ENCODE measurements at regions not wholly inside any gene's neighbourhood (a gene's known extent, or its start where the extent isn't known, plus 50 kb on each side); places are given as distances from the start of the nearest gene placed in this dataset.

- Histone ChIP-seq H2AFZ (ENCODE audit: low read depth, low read length) (no peak overlapping the region), H3K36me3 (ENCODE audit: insufficient read depth, low read length) (no peaks in the 10 kb centered on the region), H3K4me2 (ENCODE audit: insufficient read depth, low read length) (no peak overlapping the region)
Measured at GRCh38 chr15:59825901-59826300, 136.8 kb upstream of the BNIP2 start.

DNA sequence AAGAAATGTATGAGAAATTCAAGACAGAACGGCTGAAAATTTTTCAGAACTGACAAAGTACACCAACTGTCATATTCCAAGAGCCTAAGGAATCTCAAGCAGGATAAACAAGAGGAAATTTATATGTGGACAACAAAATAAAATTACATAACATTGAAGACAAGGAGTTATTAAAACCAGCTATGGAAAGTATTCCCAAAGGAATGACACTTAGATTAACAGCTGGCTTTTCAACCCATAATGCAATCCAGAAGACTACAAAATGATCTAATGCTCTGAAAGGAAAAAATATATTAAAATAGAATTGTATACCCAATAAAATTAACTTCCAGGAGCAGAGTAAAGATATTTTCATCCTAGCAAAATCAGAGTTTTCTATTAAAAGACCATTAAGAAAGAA, 132.2 kb upstream of the BNIP2 start:
- Histone ChIP-seq H3K4me1 (ENCODE audit: insufficient read depth, low read length) (no peaks in the 10 kb centered on the region), H3K4me3 (ENCODE audit: low read depth in 1 of 2, low read length in 2 of 2) (no peak overlapping the region), H2AFZ (ENCODE audit: low read depth, low read length) (no peak overlapping the region), H3K36me3 (ENCODE audit: insufficient read depth, low read length) (no peaks in the 10 kb centered on the region), H3K79me2 (ENCODE audit: insufficient read depth, low read length) (no peaks in the 10 kb centered on the region), H3K4me2 (ENCODE audit: insufficient read depth, low read length) (no peak overlapping the region), H3K9ac (ENCODE audit: low read depth, low read length) (no peak overlapping the region), H3K27ac (ENCODE audit: low read length) (no peak overlapping the region), H3K27me3 (ENCODE audit: insufficient read depth, low read length, poor library complexity) (no peaks in the 10 kb centered on the region), H4K20me1 (ENCODE audit: insufficient read depth, low read length) (no peaks in the 10 kb centered on the region), H3K9me3 (ENCODE audit: insufficient read depth, low read length, severe bottlenecking) (no peaks in the 10 kb centered on the region)
- DNase-seq (no peak), ATAC-seq (ENCODE audit: insufficient read depth, low read depth) (no peak)
- TF ChIP-seq, protein P1, sequence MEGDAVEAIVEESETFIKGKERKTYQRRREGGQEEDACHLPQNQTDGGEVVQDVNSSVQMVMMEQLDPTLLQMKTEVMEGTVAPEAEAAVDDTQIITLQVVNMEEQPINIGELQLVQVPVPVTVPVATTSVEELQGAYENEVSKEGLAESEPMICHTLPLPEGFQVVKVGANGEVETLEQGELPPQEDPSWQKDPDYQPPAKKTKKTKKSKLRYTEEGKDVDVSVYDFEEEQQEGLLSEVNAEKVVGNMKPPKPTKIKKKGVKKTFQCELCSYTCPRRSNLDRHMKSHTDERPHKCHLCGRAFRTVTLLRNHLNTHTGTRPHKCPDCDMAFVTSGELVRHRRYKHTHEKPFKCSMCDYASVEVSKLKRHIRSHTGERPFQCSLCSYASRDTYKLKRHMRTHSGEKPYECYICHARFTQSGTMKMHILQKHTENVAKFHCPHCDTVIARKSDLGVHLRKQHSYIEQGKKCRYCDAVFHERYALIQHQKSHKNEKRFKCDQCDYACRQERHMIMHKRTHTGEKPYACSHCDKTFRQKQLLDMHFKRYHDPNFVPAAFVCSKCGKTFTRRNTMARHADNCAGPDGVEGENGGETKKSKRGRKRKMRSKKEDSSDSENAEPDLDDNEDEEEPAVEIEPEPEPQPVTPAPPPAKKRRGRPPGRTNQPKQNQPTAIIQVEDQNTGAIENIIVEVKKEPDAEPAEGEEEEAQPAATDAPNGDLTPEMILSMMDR (IDR thresholded peaks at IDR 0.05; ENCODE audit: borderline replicate concordance, extremely low read depth, low read length, poor library complexity, severe bottlenecking): no peak
- no peak for TF ChIP-seq EZH2 (IDR thresholded peaks at IDR 0.05; ENCODE audit: borderline replicate concordance, low read depth, low read length, severe bottlenecking)

More at GRCh38 chr15:59825901-59826300, 136.8 kb upstream of the BNIP2 start:
- Histone ChIP-seq H4K20me1 (ENCODE audit: insufficient read depth, low read length) (no peaks in the 10 kb centered on the region), H3K4me3 (ENCODE audit: low read depth in 1 of 2, low read length in 2 of 2) (no peak overlapping the region), H3K9me3 (ENCODE audit: insufficient read depth, low read length, severe bottlenecking) (no peaks in the 10 kb centered on the region), H3K79me2 (ENCODE audit: insufficient read depth, low read length) (no peaks in the 10 kb centered on the region), H3K27me3 (ENCODE audit: insufficient read depth, low read length, poor library complexity) (no peaks in the 10 kb centered on the region), H3K9ac (ENCODE audit: low read depth, low read length) (no peak overlapping the region), H3K4me1 (ENCODE audit: insufficient read depth, low read length) (no peaks in the 10 kb centered on the region), H3K27ac (ENCODE audit: low read length) (no peak overlapping the region)
- ATAC-seq (ENCODE audit: insufficient read depth, low read depth) (no peak), DNase-seq (no peak)
- TF ChIP-seq, protein P1 (IDR thresholded peaks at IDR 0.05; ENCODE audit: borderline replicate concordance, extremely low read depth, low read length, poor library complexity, severe bottlenecking): no peak
- TF ChIP-seq EZH2 (IDR thresholded peaks at IDR 0.05; ENCODE audit: borderline replicate concordance, low read depth, low read length, severe bottlenecking): no peak

DNA sequence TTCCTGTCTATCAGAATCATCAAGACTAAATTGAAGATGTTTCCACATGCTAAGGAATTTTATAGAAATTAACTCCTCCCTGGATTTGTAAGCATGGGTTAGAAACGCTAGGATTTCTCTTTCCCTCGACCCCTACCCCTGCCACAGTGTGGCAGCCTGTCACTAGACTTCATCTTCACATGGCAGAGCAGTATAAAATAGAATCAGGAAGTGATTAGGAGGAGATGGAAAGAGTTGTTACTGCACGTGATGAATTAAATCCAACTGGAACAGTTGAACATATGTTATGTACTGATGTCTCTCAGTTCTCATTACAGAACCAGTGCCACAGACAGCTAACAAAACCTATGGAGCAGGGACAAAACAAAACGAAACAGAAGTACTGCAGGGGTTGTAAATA, 130.0 kb upstream of the BNIP2 start:
- ATAC-seq (ENCODE audit: insufficient read depth, low read depth): no peak
- Histone ChIP-seq H3K9me3 (ENCODE audit: insufficient read depth, low read length, severe bottlenecking) (no peaks in the 10 kb centered on the region), H3K4me1 (ENCODE audit: insufficient read depth, low read length) (peaks cover 12% of the 10 kb centered on the region), H2AFZ (ENCODE audit: low read depth, low read length) (no peak overlapping the region), H3K79me2 (ENCODE audit: insufficient read depth, low read length) (no peaks in the 10 kb centered on the region), H4K20me1 (ENCODE audit: insufficient read depth, low read length) (no peaks in the 10 kb centered on the region), H3K36me3 (ENCODE audit: insufficient read depth, low read length) (no peaks in the 10 kb centered on the region), H3K9ac (ENCODE audit: low read depth, low read length) (no peak overlapping the region), H3K4me2 (ENCODE audit: insufficient read depth, low read length) (no peak overlapping the region), H3K27ac (ENCODE audit: low read length) (no peak overlapping the region), H3K4me3 (ENCODE audit: low read depth in 1 of 2, low read length in 2 of 2) (no peak overlapping the region), H3K27me3 (ENCODE audit: insufficient read depth, low read length, poor library complexity) (peaks cover 2% of the 10 kb centered on the region)
- TF ChIP-seq, protein P1 (IDR thresholded peaks at IDR 0.05; ENCODE audit: borderline replicate concordance, extremely low read depth, low read length, poor library complexity, severe bottlenecking): peak; percentile 18
- no peak for TF ChIP-seq EZH2 (IDR thresholded peaks at IDR 0.05; ENCODE audit: borderline replicate concordance, low read depth, low read length, severe bottlenecking)
- no peak for DNase-seq

- TF ChIP-seq EZH2 (IDR thresholded peaks at IDR 0.05; ENCODE audit: borderline replicate concordance, low read depth, low read length, severe bottlenecking): no peak
- TF ChIP-seq, protein P1 (IDR thresholded peaks at IDR 0.05; ENCODE audit: borderline replicate concordance, extremely low read depth, low read length, poor library complexity, severe bottlenecking): no peak
- Histone ChIP-seq H3K36me3 (ENCODE audit: insufficient read depth, low read length) (no peaks in the 10 kb centered on the region), H3K27ac (ENCODE audit: low read length) (no peak overlapping the region), H3K4me3 (ENCODE audit: low read depth in 1 of 2, low read length in 2 of 2) (no peak overlapping the region), H4K20me1 (ENCODE audit: insufficient read depth, low read length) (no peaks in the 10 kb centered on the region), H3K9ac (ENCODE audit: low read depth, low read length) (no peak overlapping the region), H3K4me1 (ENCODE audit: insufficient read depth, low read length) (peaks cover 16% of the 10 kb centered on the region), H3K79me2 (ENCODE audit: insufficient read depth, low read length) (no peaks in the 10 kb centered on the region), H2AFZ (ENCODE audit: low read depth, low read length) (no peak overlapping the region), H3K9me3 (ENCODE audit: insufficient read depth, low read length, severe bottlenecking) (no peaks in the 10 kb centered on the region), H3K4me2 (ENCODE audit: insufficient read depth, low read length) (no peak overlapping the region), H3K27me3 (ENCODE audit: insufficient read depth, low read length, poor library complexity) (peaks cover 2% of the 10 kb centered on the region)
- no peak for DNase-seq
- no peak for ATAC-seq (ENCODE audit: insufficient read depth, low read depth)
Measured at GRCh38 chr15:59818336-59818735, 129.2 kb upstream of the BNIP2 start.
